Heart left ventricle (tissue), 13 donors: ENCODE measurements at regions not wholly inside any gene's neighbourhood (a gene's known extent, or its start where the extent isn't known, plus 50 kb on each side); places are given as distances from the start of the nearest gene placed in this dataset.

ENCODE experiments used
- CTCF ChIP-seq, 12 donors: fragments of 200-600 bp; sonication (generic) in 4 of 12; IDR thresholded peaks; one replicate each; pipeline versions ENCODE4 v1.5.0 to v1.8.0; 2018 to 2022; ENCODE audit warnings: antibody characterized with exemption in 12 of 12, mild to moderate bottlenecking in 5 of 12
- POLR2A ChIP-seq, 2 donors: fragments of 450-650 bp; IDR thresholded peaks; one replicate each; pipeline ENCODE4 v1.6.1; 2017; ENCODE audit warnings: antibody characterized with exemption in 2 of 2, mild to moderate bottlenecking in 2 of 2, moderate library complexity in 2 of 2
- donor health status: ischemic (EF 13 %, LVEDD 7.1; RV severe dilation, severe dysfunction).
- donor health status: DM: no; HTN: yes; CAD: no.
- donor health status: DM: no; HTN: no; CAD: no.
- donor health status: ischemic (EF 25% LVEDD 6.9; RV normal size, moderate dysfunction).
- donor health status: ischemic (EF 25% LVEDD 5.7; RV mildly dilated, moderate dysfunction).
- donor health status: ischemic (EF 35%, LVEDD 5.7; RV mildly dilated, moderate dysfunction).
- donor health status: nonischemic (EF 11% LVEDD 7.7; RV severe dilation, severe dysfunction).
- donor health status: DM: yes; HTN: yes; CAD: no.
- donor health status: PGD.
- donor health status: ischemic (EF 29% LVEDD 5.4; RV normal size, mild dysfunction).
- donor health status: nonischemic (EF 23%, LVEDD 6.1; RV moderate dilation, normal function).

DNA sequence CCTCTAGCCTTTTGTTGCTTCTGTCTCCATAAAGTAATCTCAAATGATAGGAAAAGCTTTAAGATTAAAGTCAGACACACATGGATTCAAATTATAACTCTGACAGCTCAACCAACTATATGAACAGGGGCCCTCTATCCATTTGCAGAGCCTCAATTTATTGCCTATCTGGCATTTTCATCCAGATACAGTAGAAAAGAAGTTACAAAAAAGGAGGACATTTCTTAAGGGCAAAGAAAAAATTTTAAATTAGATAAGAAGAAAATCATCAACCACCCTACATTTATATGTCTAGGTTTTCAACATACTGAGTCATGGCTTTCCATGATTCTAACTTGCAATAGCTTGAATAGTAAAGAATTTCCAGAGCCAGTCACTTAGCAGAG lies 567.2 kb downstream of the CAAP1 start:
- TF ChIP-seq CTCF (IDR thresholded peaks at IDR 0.05) (no peak), POLR2A (IDR thresholded peaks at IDR 0.05) (no peak)
